ENCODE measurements at regions not wholly inside any gene's neighbourhood (a gene's known extent, or its start where the extent isn't known, plus 50 kb on each side); places are given as distances from the start of the nearest gene placed in this dataset.

DNA sequence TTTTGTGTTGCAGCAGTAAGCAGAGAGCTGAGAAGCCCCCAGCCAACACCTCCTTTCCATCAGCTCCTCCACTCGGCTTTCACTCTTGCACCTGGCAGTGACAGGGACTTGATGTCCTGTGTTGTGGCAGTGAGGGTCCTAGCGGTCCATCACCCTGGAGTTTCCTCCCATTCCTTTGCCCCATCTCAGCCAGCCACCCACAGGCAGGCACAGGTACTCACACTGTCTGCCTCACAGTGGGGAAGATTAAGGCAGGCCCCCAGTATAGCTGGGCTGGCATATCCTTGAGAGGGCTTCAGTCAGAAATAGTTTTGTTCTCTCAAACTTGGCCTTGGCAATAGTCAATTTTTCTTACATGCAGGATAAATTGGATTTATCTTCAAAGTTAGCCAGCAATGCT, 362.7 kb downstream of the GADD45G start:
- TF ChIP-seq SUZ12 (IDR thresholded peaks at IDR 0.05; ENCODE audit: extremely low read depth, insufficient read depth, insufficient read length) (no peak), YY1 (IDR thresholded peaks at IDR 0.05; ENCODE audit: insufficient read depth, insufficient read length) (no peak)
